IMR-90 (cell line): ENCODE measurements at regions not wholly inside any gene's neighbourhood (a gene's known extent, or its start where the extent isn't known, plus 50 kb on each side); places are given as distances from the start of the nearest gene placed in this dataset.

ENCODE experiments used
- ATAC-seq: fragments of 200-7000 bp; cut with Tn5 transposase; 2 replicates; pipeline ENCODE4 v1.9.1; 2020; ENCODE audit warnings: low read depth, mild to moderate bottlenecking, moderate library complexity
- BruUV-seq: library from RNA; stranded (reverse); fragments of 400-500 nt; replicated peaks from 2 replicates; lab custom pipeline; 2021; lab: Mats Ljungman, UMichigan
- CTCF ChIA-PET: fragments of 300-600 bp; formaldehyde crosslinking; extraction: SDS; loops from one replicate; lab custom pipeline; 2021; ENCODE audit warnings: antibody characterized with exemption; lab: Yijun Ruan, JAX
- POLR2A ChIA-PET: fragments of 300-600 bp; sonication (Branson Sonifier 250); formaldehyde crosslinking; loops from one replicate; lab custom pipeline; 2022; ENCODE audit warnings: antibody characterized with exemption; ENCODE audit not compliant: unreplicated experiment; lab: Charles Lee
- DNase-seq: peaks from one replicate; pipeline ENCODE4 v3.0.0; 2013
- H2AFZ ChIP-seq: replicated peaks from 2 replicates; pipeline ENCODE3; 2013; ENCODE audit warnings: low read length, mild to moderate bottlenecking; ENCODE audit not compliant: poor library complexity
- H2AK5ac ChIP-seq: 2 replicates; pipeline ENCODE4 v1.6.1; 2013; ENCODE audit warnings: low read depth, low read length, inconsistent platforms
- H2AK9ac ChIP-seq: replicated peaks from 2 replicates; pipeline ENCODE3; 2013; ENCODE audit warnings: mild to moderate bottlenecking, low read depth, low read length, moderate library complexity; ENCODE audit not compliant: poor library complexity
- H2BK120ac ChIP-seq: 2 replicates; pipeline ENCODE4 v1.6.1; 2013; ENCODE audit warnings: low read depth, low read length, inconsistent platforms
- H2BK15ac ChIP-seq: 3 replicates; pipeline ENCODE4 v1.6.1; 2013; ENCODE audit warnings: low read depth, low read length, inconsistent platforms
- H2BK20ac ChIP-seq: 2 replicates; pipeline ENCODE4 v1.6.1; 2013; ENCODE audit warnings: low read depth, mild to moderate bottlenecking, inconsistent platforms, low read length, moderate library complexity
- H2BK5ac ChIP-seq: 2 replicates; pipeline ENCODE4 v1.6.1; 2013; ENCODE audit warnings: mild to moderate bottlenecking, low read depth, low read length, inconsistent platforms; ENCODE audit not compliant: poor library complexity, severe bottlenecking
- H3K14ac ChIP-seq: replicated peaks from 2 replicates; pipeline ENCODE4 v1.6.1; 2013; ENCODE audit warnings: low read depth, low read length, inconsistent platforms
- H3K18ac ChIP-seq: 2 replicates; pipeline ENCODE4 v1.6.1; 2013; ENCODE audit warnings: low read depth, low read length, control low read depth
- H3K23ac ChIP-seq: 2 replicates; pipeline ENCODE4 v1.6.1; 2013; ENCODE audit warnings: low read depth, low read length, inconsistent platforms
- H3K27ac ChIP-seq: 2 replicates; pipeline ENCODE4 v1.5.1; 2013; ENCODE audit warnings: mild to moderate bottlenecking, control low read depth, low read length; ENCODE audit not compliant: insufficient read depth
- H3K27me3 ChIP-seq: 2 replicates; pipeline ENCODE4 v1.6.1; 2013; ENCODE audit warnings: low read length; ENCODE audit not compliant: control insufficient read depth, insufficient read depth
- H3K36me3 ChIP-seq: 2 replicates; pipeline ENCODE4 v1.6.1; 2013; ENCODE audit warnings: low read length, mixed read lengths; ENCODE audit not compliant: control insufficient read depth, insufficient read depth
- H3K4ac ChIP-seq: 2 replicates; pipeline ENCODE4 v1.6.1; 2013; ENCODE audit warnings: low read depth, low read length, inconsistent platforms
- H3K4me1 ChIP-seq: 2 replicates; pipeline ENCODE4 v1.6.1; 2013; ENCODE audit warnings: low read length, mixed read lengths; ENCODE audit not compliant: control insufficient read depth, insufficient read depth
- H3K4me2 ChIP-seq: 2 replicates; pipeline ENCODE4 v1.6.1; 2013; ENCODE audit warnings: low read depth, mild to moderate bottlenecking, control low read depth, low read length, moderate library complexity
- H3K4me3 ChIP-seq: 2 replicates; pipeline ENCODE4 v1.5.1; 2013; ENCODE audit warnings: low read depth, mild to moderate bottlenecking, control low read depth, low read length, moderate library complexity; ENCODE audit not compliant: insufficient read depth
- H3K56ac ChIP-seq: 2 replicates; pipeline ENCODE4 v1.6.1; 2013; ENCODE audit warnings: low read length, inconsistent platforms; ENCODE audit not compliant: insufficient read depth; ENCODE audit errors: extremely low read depth
- H3K79me1 ChIP-seq, 2 experiments: 2 replicates each; pipeline ENCODE4 v1.6.1; 2013; ENCODE audit warnings: low read length in 2 of 2, inconsistent platforms in 1 of 2, low read depth in 1 of 2
- H3K9ac ChIP-seq: 2 replicates; pipeline ENCODE4 v1.6.1; 2013; ENCODE audit warnings: low read depth, low read length, control low read depth
- H3K9me1 ChIP-seq: 2 replicates; pipeline ENCODE4 v1.6.1; 2013; ENCODE audit warnings: low read length, inconsistent platforms; ENCODE audit not compliant: insufficient read depth
- H3K9me3 ChIP-seq: 2 replicates; pipeline ENCODE4 v1.6.1; 2013; ENCODE audit warnings: low read length; ENCODE audit not compliant: control insufficient read depth, insufficient read depth
- H4K20me1 ChIP-seq: 2 replicates; pipeline ENCODE4 v1.6.1; 2013; ENCODE audit warnings: low read length, inconsistent platforms; ENCODE audit not compliant: insufficient read depth
- H4K5ac ChIP-seq: 2 replicates; pipeline ENCODE4 v1.6.1; 2013; ENCODE audit warnings: mild to moderate bottlenecking, low read depth, low read length, control low read depth
- H4K8ac ChIP-seq, 2 experiments: 2 replicates each; pipeline ENCODE4 v1.6.1; 2013; ENCODE audit warnings: low read depth in 2 of 2, low read length in 2 of 2, control low read depth in 1 of 2, inconsistent platforms in 1 of 2
- H4K91ac ChIP-seq: 2 replicates; pipeline ENCODE4 v1.6.1; 2013; ENCODE audit warnings: low read depth, low read length, inconsistent platforms; ENCODE audit not compliant: insufficient read depth
- BHLHE40 ChIP-seq: fragments of 150-350 bp; IDR thresholded peaks from 2 replicates; pipeline ENCODE4 v1.6.1; 2016; ENCODE audit warnings: mild to moderate bottlenecking, low read depth, low read length
- CEBPB ChIP-seq: IDR thresholded peaks from 2 replicates; pipeline ENCODE4 v1.6.1; 2012; ENCODE audit warnings: low read depth, low read length, improper control_type of control experiment
- CHD1 ChIP-seq: IDR thresholded peaks from 2 replicates; pipeline ENCODE4 v1.6.1; 2012; ENCODE audit warnings: low read depth, low read length, improper control_type of control experiment
- FOS ChIP-seq: fragments of 150-350 bp; IDR thresholded peaks from 2 replicates; pipeline ENCODE4 v1.6.1; 2016; ENCODE audit warnings: low read depth, low read length
- MAFK ChIP-seq: IDR thresholded peaks from 2 replicates; pipeline ENCODE4 v1.6.1; 2012; ENCODE audit warnings: low read depth, low read length, improper control_type of control experiment
- MAZ ChIP-seq: IDR thresholded peaks from 2 replicates; pipeline ENCODE4 v1.6.1; 2012; ENCODE audit warnings: low read depth, mild to moderate bottlenecking, low read length, improper control_type of control experiment, moderate library complexity, borderline replicate concordance
- MXI1 ChIP-seq: IDR thresholded peaks from 2 replicates; pipeline ENCODE4 v1.6.1; 2012; ENCODE audit warnings: low read depth, mild to moderate bottlenecking, low read length, moderate library complexity, borderline replicate concordance
- NFE2L2 ChIP-seq: fragments of 150-350 bp; IDR thresholded peaks from 2 replicates; pipeline ENCODE4 v1.6.1; 2016; ENCODE audit warnings: low read depth, mild to moderate bottlenecking, low read length
- POLR2A ChIP-seq: IDR thresholded peaks from 2 replicates; pipeline ENCODE4 v1.6.1; 2012; ENCODE audit warnings: mild to moderate bottlenecking, low read depth, low read length
- RAD21 ChIP-seq: IDR thresholded peaks from 2 replicates; pipeline ENCODE4 v1.6.1; 2012; ENCODE audit warnings: low read length, improper control_type of control experiment
- RCOR1 ChIP-seq: IDR thresholded peaks from 2 replicates; pipeline ENCODE4 v1.6.1; 2012; ENCODE audit warnings: mild to moderate bottlenecking, low read length, improper control_type of control experiment; ENCODE audit not compliant: insufficient replicate concordance
- RFX5 ChIP-seq: IDR thresholded peaks from 2 replicates; pipeline ENCODE4 v1.8.0; 2012; ENCODE audit warnings: low read depth, mild to moderate bottlenecking, low read length, moderate library complexity
- SMC3 ChIP-seq: fragments of 150-350 bp; IDR thresholded peaks from 2 replicates; pipeline ENCODE4 v1.6.1; 2016; ENCODE audit warnings: low read depth, mild to moderate bottlenecking, antibody characterized with exemption, low read length, moderate library complexity
- WGBS, 2 experiments: methylation state at CpG; one replicate each; pipeline versions ENCODE4 v1.1.5 to v1.1.7; 2013; ENCODE audit warnings: missing lambda C conversion rate in 2 of 2; ENCODE audit not compliant: insufficient read length in 1 of 2; ENCODE audit errors: extremely low coverage in 2 of 2; 5-methylcytosine and 5-hydroxymethylcytosine counted together
- dilution Hi-C: fragments of 300-500 bp; cut with HindIII; formaldehyde crosslinking; loops from one replicate; pipeline ENCODE4 v1.14.3; 2018; ENCODE audit warnings: low sequenced_read_pairs; ENCODE audit not compliant: unreplicated experiment
- in situ Hi-C: fragments of 300-500 bp; cut with MboI; formaldehyde crosslinking; loops from 3 replicates; pipeline ENCODE4 v1.14.3; 2019; ENCODE audit warnings: low sequenced_read_pairs, inconsistent platforms, mixed read lengths
- intact Hi-C: fragments of 100-400 bp; cut with micrococcal nuclease; formaldehyde crosslinking; loops from 2 replicates; pipeline ENCODE4 v1.10.0; 2022
- TF ChIP-seq, protein P1 (sequence below): fragments of 150-350 bp; IDR thresholded peaks from 2 replicates; pipeline ENCODE4 v1.6.1; 2017; ENCODE audit warnings: mild to moderate bottlenecking, antibody characterized with exemption, low read length, low read depth
- TF ChIP-seq, protein P2 (sequence below): conservative IDR thresholded peaks from 2 replicates; pipeline ENCODE4 v1.5.1; 2012; ENCODE audit warnings: mild to moderate bottlenecking, low read depth, low read length, improper control_type of control experiment
- TF ChIP-seq, protein P3 (sequence below): fragments of 150-350 bp; IDR thresholded peaks from 2 replicates; pipeline ENCODE4 v1.6.1; 2016; ENCODE audit warnings: low read depth, mild to moderate bottlenecking, low read length, moderate library complexity, borderline replicate concordance

DNA sequence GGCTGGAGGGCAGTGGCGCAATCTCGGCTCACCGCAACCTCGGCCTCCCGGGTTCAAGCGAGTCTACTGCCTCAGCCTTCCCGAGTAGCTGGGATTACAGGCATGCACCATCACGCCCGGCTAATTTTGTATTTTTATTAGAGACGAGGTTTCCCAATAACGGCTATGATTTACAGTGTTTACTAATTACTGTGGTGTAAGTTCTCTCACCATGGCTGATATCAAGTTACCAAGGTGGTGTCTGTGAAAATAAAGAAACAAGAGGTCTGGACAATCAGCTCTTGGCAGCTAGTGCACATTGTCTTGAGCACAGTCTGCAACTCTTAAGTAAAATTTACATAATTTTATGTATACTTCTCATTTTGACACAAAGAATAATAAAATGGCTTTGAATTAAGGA is 385.5 kb upstream of the COX7C start:
- POLR2A ChIA-PET = no interaction called here

More for the DNA sequence above, 385.5 kb upstream of the COX7C start:
- 96% methylated on average over 4 of the region's 11 CpGs; no CpG with 5 or more reads in 1 of the 2 experiments for WGBS, 2 experiments
- no peak overlapping the region for H3K56ac ChIP-seq
- H3K9me1 ChIP-seq = no peaks in the 10 kb centered on the region
- H3K27me3 ChIP-seq = no peaks in the 10 kb centered on the region
- no peak for ATAC-seq
- no peak overlapping the region for H2AK9ac ChIP-seq
- H2BK120ac ChIP-seq = no peak overlapping the region
- H2BK20ac ChIP-seq = no peak overlapping the region
- no peak overlapping the region for H3K4me2 ChIP-seq
- H3K4me1 ChIP-seq = no peaks in the 10 kb centered on the region
- no peak overlapping the region for H3K18ac ChIP-seq
- H3K9me3 ChIP-seq = no peaks in the 10 kb centered on the region; the same call in 1 of the 2 replicates
- intact Hi-C loops (no loop called here), dilution Hi-C loops (no loop called here), in situ Hi-C loops (no loop called here)
- H4K8ac ChIP-seq = no peak overlapping the region
- H2BK5ac ChIP-seq = no peak overlapping the region
- no peak overlapping the region for H3K14ac ChIP-seq
- no peak overlapping the region for H3K9ac ChIP-seq
- DNase-seq = no peak
- H4K20me1 ChIP-seq = no peaks in the 10 kb centered on the region
- no peak overlapping the region for H2AK5ac ChIP-seq
- H3K23ac ChIP-seq = no peak overlapping the region
- no peak overlapping the region for H4K91ac ChIP-seq
- CTCF ChIA-PET = no interaction called here
- H4K5ac ChIP-seq = no peak overlapping the region
- TF ChIP-seq POLR2A = no peak
- TF ChIP-seq, protein P1, sequence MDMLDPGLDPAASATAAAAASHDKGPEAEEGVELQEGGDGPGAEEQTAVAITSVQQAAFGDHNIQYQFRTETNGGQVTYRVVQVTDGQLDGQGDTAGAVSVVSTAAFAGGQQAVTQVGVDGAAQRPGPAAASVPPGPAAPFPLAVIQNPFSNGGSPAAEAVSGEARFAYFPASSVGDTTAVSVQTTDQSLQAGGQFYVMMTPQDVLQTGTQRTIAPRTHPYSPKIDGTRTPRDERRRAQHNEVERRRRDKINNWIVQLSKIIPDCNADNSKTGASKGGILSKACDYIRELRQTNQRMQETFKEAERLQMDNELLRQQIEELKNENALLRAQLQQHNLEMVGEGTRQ = no peak
- no peak for TF ChIP-seq SMC3
- no peak for TF ChIP-seq MAFK
- no peak for TF ChIP-seq CHD1
- TF ChIP-seq RFX5 = no peak
- no peak for TF ChIP-seq RCOR1
- no peak for TF ChIP-seq MXI1
- TF ChIP-seq, protein P2, sequence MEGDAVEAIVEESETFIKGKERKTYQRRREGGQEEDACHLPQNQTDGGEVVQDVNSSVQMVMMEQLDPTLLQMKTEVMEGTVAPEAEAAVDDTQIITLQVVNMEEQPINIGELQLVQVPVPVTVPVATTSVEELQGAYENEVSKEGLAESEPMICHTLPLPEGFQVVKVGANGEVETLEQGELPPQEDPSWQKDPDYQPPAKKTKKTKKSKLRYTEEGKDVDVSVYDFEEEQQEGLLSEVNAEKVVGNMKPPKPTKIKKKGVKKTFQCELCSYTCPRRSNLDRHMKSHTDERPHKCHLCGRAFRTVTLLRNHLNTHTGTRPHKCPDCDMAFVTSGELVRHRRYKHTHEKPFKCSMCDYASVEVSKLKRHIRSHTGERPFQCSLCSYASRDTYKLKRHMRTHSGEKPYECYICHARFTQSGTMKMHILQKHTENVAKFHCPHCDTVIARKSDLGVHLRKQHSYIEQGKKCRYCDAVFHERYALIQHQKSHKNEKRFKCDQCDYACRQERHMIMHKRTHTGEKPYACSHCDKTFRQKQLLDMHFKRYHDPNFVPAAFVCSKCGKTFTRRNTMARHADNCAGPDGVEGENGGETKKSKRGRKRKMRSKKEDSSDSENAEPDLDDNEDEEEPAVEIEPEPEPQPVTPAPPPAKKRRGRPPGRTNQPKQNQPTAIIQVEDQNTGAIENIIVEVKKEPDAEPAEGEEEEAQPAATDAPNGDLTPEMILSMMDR = no peak
- TF ChIP-seq RAD21 = no peak
- TF ChIP-seq FOS = no peak
- no peak for TF ChIP-seq BHLHE40
- no peak for TF ChIP-seq CEBPB
- TF ChIP-seq MAZ = no peak
- TF ChIP-seq NFE2L2 = no peak
- TF ChIP-seq, protein P3, sequence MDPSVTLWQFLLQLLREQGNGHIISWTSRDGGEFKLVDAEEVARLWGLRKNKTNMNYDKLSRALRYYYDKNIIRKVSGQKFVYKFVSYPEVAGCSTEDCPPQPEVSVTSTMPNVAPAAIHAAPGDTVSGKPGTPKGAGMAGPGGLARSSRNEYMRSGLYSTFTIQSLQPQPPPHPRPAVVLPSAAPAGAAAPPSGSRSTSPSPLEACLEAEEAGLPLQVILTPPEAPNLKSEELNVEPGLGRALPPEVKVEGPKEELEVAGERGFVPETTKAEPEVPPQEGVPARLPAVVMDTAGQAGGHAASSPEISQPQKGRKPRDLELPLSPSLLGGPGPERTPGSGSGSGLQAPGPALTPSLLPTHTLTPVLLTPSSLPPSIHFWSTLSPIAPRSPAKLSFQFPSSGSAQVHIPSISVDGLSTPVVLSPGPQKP = no peak
- H3K4ac ChIP-seq = no peak overlapping the region
- H3K27ac ChIP-seq = no peak overlapping the region
- no peak overlapping the region for H3K4me3 ChIP-seq
- no peaks in the 10 kb centered on the region for H3K79me1 ChIP-seq
- no TSS peak for BruUV-seq
- H3K36me3 ChIP-seq = no peaks in the 10 kb centered on the region
- no peak overlapping the region for H2AFZ ChIP-seq
- no peak overlapping the region for H2BK15ac ChIP-seq
